ENCODE measurements at regions not wholly inside any gene's neighbourhood (a gene's known extent, or its start where the extent isn't known, plus 50 kb on each side); places are given as distances from the start of the nearest gene placed in this dataset.

DNA sequence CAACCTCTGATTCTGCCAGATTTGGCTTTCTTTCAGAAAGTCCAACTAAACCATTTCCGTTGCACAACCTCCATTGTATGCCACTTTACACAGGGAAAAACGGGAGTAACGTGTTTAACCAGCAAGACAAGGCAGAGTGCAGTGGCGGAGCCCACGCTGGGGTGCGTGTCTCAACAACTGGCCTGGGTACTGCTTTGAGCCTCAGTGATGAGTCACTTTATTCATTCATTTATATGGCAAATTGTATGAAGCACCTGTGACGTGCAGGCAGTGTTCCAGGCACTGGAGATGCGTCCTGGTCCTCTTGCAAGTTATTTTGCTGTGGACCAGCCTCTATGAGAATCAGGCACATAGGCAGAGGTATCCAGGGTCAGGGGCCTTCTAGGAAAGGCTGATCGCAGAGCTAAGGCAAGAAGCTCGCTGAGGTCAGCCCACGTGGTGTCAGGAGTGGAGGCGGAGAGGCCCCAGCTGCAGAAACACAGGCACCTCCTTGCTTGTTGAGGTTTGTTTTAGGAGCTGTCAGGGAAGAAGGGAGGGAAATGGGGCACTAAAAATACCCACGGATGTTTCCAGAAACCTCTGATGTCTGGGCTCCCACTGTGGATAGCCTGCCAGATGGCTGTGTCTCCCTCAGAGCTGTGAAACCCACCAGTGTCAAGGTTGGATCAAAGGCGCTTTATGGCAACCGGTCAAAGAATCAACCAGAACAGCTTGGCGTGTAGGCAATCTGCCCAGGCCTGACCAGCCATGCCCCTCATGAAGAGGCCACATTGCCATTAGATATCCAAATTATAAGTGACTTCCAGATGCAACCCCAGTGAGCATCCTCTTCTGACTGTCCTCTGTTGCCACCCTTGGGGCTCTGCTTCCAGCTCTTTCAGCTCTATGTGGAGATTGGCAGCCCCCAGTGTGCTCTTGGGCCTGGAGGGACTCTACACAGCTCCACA, 157.2 kb downstream of the CD83 start:
- H3K27me3 ChIP-seq (ENCODE audit: control insufficient read depth, insufficient read depth, low read length): no peaks in the 10 kb centered on the region
- no peak overlapping the region for H3K27ac ChIP-seq (ENCODE audit: low read length)
- ATAC-seq: no peak
- intact Hi-C loops (cut with micrococcal nuclease; ENCODE audit: unreplicated experiment) (no loop called here), in situ Hi-C loops (cut with HindIII; ENCODE audit: low pct_unique_long_range_greater_than_20kb, low sequenced_read_pairs) (no loop called here)
- H3K9me3 ChIP-seq (ENCODE audit: control insufficient read depth, insufficient read depth, low read depth, low read length): no peaks in the 10 kb centered on the region
- BruUV-seq (replicated peaks): no TSS peak
- CTCF ChIA-PET: no interaction called here
- H3K4me3 ChIP-seq (ENCODE audit: low read depth in 2 of 2, low read length in 2 of 2): no peak overlapping the region
- no peaks in the 10 kb centered on the region for H3K4me1 ChIP-seq (ENCODE audit: control insufficient read depth, insufficient read depth, low read length)
- POLR2A ChIA-PET: no interaction called here
- no peaks in the 10 kb centered on the region for H3K36me3 ChIP-seq (ENCODE audit: control insufficient read depth, insufficient read depth, low read length)
- DNase-seq (ENCODE audit: low read depth, low spot score): no peak
- TF ChIP-seq SIN3A (IDR thresholded peaks at IDR 0.05; ENCODE audit: borderline replicate concordance, insufficient read depth, low read depth, low read length) (no peak), REST (IDR thresholded peaks at IDR 0.05; ENCODE audit: insufficient read depth in 1 of 2, low read depth in 2 of 2, low read length in 1 of 2) (no peak), CTCF (IDR thresholded peaks at IDR 0.05) (no peak), TCF7L2 (IDR thresholded peaks at IDR 0.05; ENCODE audit: low read depth, low read length) (no peak), POLR2AphosphoS5 (IDR thresholded peaks at IDR 0.05; ENCODE audit: low read depth, low read length) (no peak)

- intact Hi-C loops (cut with micrococcal nuclease; ENCODE audit: unreplicated experiment): no loop called here
- Histone ChIP-seq H3K27ac (ENCODE audit: low read length) (no peak overlapping the region), H3K36me3 (ENCODE audit: control insufficient read depth, insufficient read depth, low read length) (no peaks in the 10 kb centered on the region), H3K4me3 (ENCODE audit: low read depth in 2 of 2, low read length in 2 of 2) (no peak overlapping the region), H3K9me3 (ENCODE audit: control insufficient read depth, insufficient read depth, low read depth, low read length) (no peaks in the 10 kb centered on the region), H3K27me3 (ENCODE audit: control insufficient read depth, insufficient read depth, low read length) (no peaks in the 10 kb centered on the region), H3K4me1 (ENCODE audit: control insufficient read depth, insufficient read depth, low read length) (no peaks in the 10 kb centered on the region)
- CTCF ChIA-PET: no interaction called here
- TF ChIP-seq REST (IDR thresholded peaks at IDR 0.05; ENCODE audit: insufficient read depth in 1 of 2, low read depth in 2 of 2, low read length in 1 of 2) (no peak), POLR2AphosphoS5 (IDR thresholded peaks at IDR 0.05; ENCODE audit: low read depth, low read length) (no peak), SIN3A (IDR thresholded peaks at IDR 0.05; ENCODE audit: borderline replicate concordance, insufficient read depth, low read depth, low read length) (no peak), TCF7L2 (IDR thresholded peaks at IDR 0.05; ENCODE audit: low read depth, low read length) (no peak), CTCF (IDR thresholded peaks at IDR 0.05) (no peak)
- no peak for ATAC-seq
- in situ Hi-C loops (cut with HindIII; ENCODE audit: low pct_unique_long_range_greater_than_20kb, low sequenced_read_pairs): no loop called here
- no peak for DNase-seq (ENCODE audit: low read depth, low spot score)
- POLR2A ChIA-PET: no interaction called here
- no TSS peak for BruUV-seq (replicated peaks)
These were observed 157.9 kb downstream of the CD83 start for GRCh38 chr6:14275493-14275851.
